Hepatocyte (in vitro differentiated cells): ENCODE measurements at regions not wholly inside any gene's neighbourhood (a gene's known extent, or its start where the extent isn't known, plus 50 kb on each side); places are given as distances from the start of the nearest gene placed in this dataset.

Experiments
- DNase-seq: peaks from one replicate; pipeline ENCODE4 v3.0.0-alpha.2; 2016; ENCODE audit warnings: low spot score
- H2AFZ ChIP-seq: fragments of 200-600 bp; sonication (generic); 2 replicates; pipeline ENCODE4 v1.6.0; 2016; ENCODE audit warnings: antibody characterized with exemption, mild to moderate bottlenecking
- H3K27ac ChIP-seq: fragments of 200-600 bp; sonication (generic); 2 replicates; pipeline ENCODE4 v1.5.1; 2016; ENCODE audit warnings: mild to moderate bottlenecking
- H3K27me3 ChIP-seq: fragments of 200-600 bp; sonication (generic); 2 replicates; pipeline ENCODE4 v1.6.1; 2016
- H3K36me3 ChIP-seq: fragments of 200-600 bp; sonication (generic); replicated peaks from 2 replicates; pipeline ENCODE4 v1.5.1; 2016; ENCODE audit warnings: low read depth; ENCODE audit not compliant: insufficient read depth
- H3K4me1 ChIP-seq: fragments of 200-600 bp; sonication (generic); 2 replicates; pipeline ENCODE4 v1.5.1; 2016; ENCODE audit warnings: mild to moderate bottlenecking, moderate library complexity; ENCODE audit not compliant: insufficient read depth
- H3K4me2 ChIP-seq: fragments of 200-600 bp; sonication (generic); 2 replicates; pipeline ENCODE4 v1.6.0; 2016
- H3K4me3 ChIP-seq: fragments of 200-600 bp; sonication (generic); 2 replicates; pipeline ENCODE4 v1.5.1; 2016; ENCODE audit warnings: mild to moderate bottlenecking
- H3K79me2 ChIP-seq: fragments of 200-600 bp; sonication (generic); 2 replicates; pipeline ENCODE4 v1.6.0; 2017; ENCODE audit warnings: mild to moderate bottlenecking
- H3K9me2 ChIP-seq: fragments of 200-600 bp; sonication (generic); replicated peaks from 2 replicates; pipeline ENCODE4 v1.6.0; 2017; ENCODE audit warnings: mild to moderate bottlenecking; ENCODE audit not compliant: insufficient read depth
- H3K9me3 ChIP-seq: fragments of 200-600 bp; sonication (generic); 2 replicates; pipeline ENCODE4 v1.5.1; 2016; ENCODE audit warnings: low read depth, mild to moderate bottlenecking
- H4K20me1 ChIP-seq: fragments of 200-600 bp; sonication (generic); 2 replicates; pipeline ENCODE4 v1.6.0; 2016; ENCODE audit warnings: mild to moderate bottlenecking; ENCODE audit not compliant: insufficient read depth, poor library complexity, severe bottlenecking
- CTCF ChIP-seq: fragments of 200-600 bp; sonication (generic); IDR thresholded peaks from 2 replicates; pipeline ENCODE4 v1.5.1; 2016; ENCODE audit warnings: antibody characterized with exemption, mild to moderate bottlenecking; ENCODE audit not compliant: poor library complexity
- EZH2 ChIP-seq: fragments of 200-600 bp; sonication (generic); IDR thresholded peaks from 2 replicates; pipeline ENCODE4 v1.6.1; 2016; ENCODE audit warnings: antibody characterized with exemption, mild to moderate bottlenecking, borderline replicate concordance
- EZH2phosphoT487 ChIP-seq: fragments of 200-600 bp; sonication (generic); IDR thresholded peaks from one replicate; pipeline ENCODE4 v1.6.1; 2018; ENCODE audit warnings: antibody characterized with exemption, mild to moderate bottlenecking, low read depth, moderate library complexity; ENCODE audit not compliant: unreplicated experiment, severe bottlenecking
- WGBS: methylation state at CpG from one replicate; pipeline ENCODE4 v1.1.6; 2016; ENCODE audit warnings: low lambda C conversion rate; ENCODE audit errors: missing lambda C conversion rate; 5-methylcytosine and 5-hydroxymethylcytosine counted together

- Histone ChIP-seq H3K4me2 (no peak overlapping the region), H3K27me3 (no peaks in the 10 kb centered on the region), H3K4me3 (no peak overlapping the region), H4K20me1 (no peaks in the 10 kb centered on the region), H3K9me3 (no peaks in the 10 kb centered on the region), H3K27ac (no peak overlapping the region), H2AFZ (no peak overlapping the region), H3K36me3 (no peaks in the 10 kb centered on the region), H3K9me2 (no peaks in the 10 kb centered on the region), H3K4me1 (no peaks in the 10 kb centered on the region), H3K79me2 (no peaks in the 10 kb centered on the region)
- no peak for TF ChIP-seq CTCF
- no peak for TF ChIP-seq EZH2phosphoT487
- TF ChIP-seq EZH2 = no peak
- DNase-seq = no peak
- 70% methylated on average over 9 of the region's 9 CpGs for WGBS
These were observed 88.9 kb upstream of the RANBP3L start for GRCh38 chr5:36390640-36391039.

- no peak overlapping the region for H3K4me3 ChIP-seq
- DNase-seq = no peak
- no peak overlapping the region for H2AFZ ChIP-seq
- H3K27ac ChIP-seq = no peak overlapping the region
- H3K9me2 ChIP-seq = no peaks in the 10 kb centered on the region
- H4K20me1 ChIP-seq = no peaks in the 10 kb centered on the region
- no peak overlapping the region for H3K4me2 ChIP-seq
- H3K27me3 ChIP-seq = no peaks in the 10 kb centered on the region
- no peaks in the 10 kb centered on the region for H3K79me2 ChIP-seq
- H3K4me1 ChIP-seq = peaks cover 5% of the 10 kb centered on the region
- H3K36me3 ChIP-seq = no peaks in the 10 kb centered on the region
- no peaks in the 10 kb centered on the region for H3K9me3 ChIP-seq
- WGBS = 94% methylated on average over 5 of the region's 5 CpGs
- TF ChIP-seq CTCF (no peak), EZH2phosphoT487 (no peak), EZH2 (no peak)
These were observed 90.5 kb upstream of the RANBP3L start for GRCh38 chr5:36392186-36392585.

- no peak overlapping the region for H2AFZ ChIP-seq
- H3K4me1 ChIP-seq = peaks cover 5% of the 10 kb centered on the region
- H3K9me2 ChIP-seq = no peaks in the 10 kb centered on the region
- no peak for TF ChIP-seq CTCF
- TF ChIP-seq EZH2 = no peak
- TF ChIP-seq EZH2phosphoT487 = no peak
- no peak for DNase-seq
- H3K27ac ChIP-seq = no peak overlapping the region
- no peak overlapping the region for H3K4me2 ChIP-seq
- no peaks in the 10 kb centered on the region for H3K27me3 ChIP-seq
- no peaks in the 10 kb centered on the region for H3K79me2 ChIP-seq
- no peaks in the 10 kb centered on the region for H4K20me1 ChIP-seq
- H3K36me3 ChIP-seq = no peaks in the 10 kb centered on the region
- H3K9me3 ChIP-seq = no peaks in the 10 kb centered on the region
- no peak overlapping the region for H3K4me3 ChIP-seq
These were observed 91.1 kb upstream of the RANBP3L start for GRCh38 chr5:36392818-36393217.
